ENCODE measurements at regions not wholly inside any gene's neighbourhood (a gene's known extent, or its start where the extent isn't known, plus 50 kb on each side); places are given as distances from the start of the nearest gene placed in this dataset.

- in situ Hi-C loops (cut with MboI; ENCODE audit: low pct_unique_long_range_greater_than_20kb, low sequenced_read_pairs, unreplicated experiment): no loop called here
- DNase-seq (ENCODE audit: low spot score): no peak
- TF ChIP-seq CTCF (IDR thresholded peaks at IDR 0.05; ENCODE audit: extremely low read depth, insufficient read depth, missing control alignments): no peak
Observed at GRCh38 chr12:30110958-30111586, 327.3 kb upstream of the TMTC1 start.

GRCh38 chr12:30110498-30110897 lies 326.8 kb upstream of the TMTC1 start:
- in situ Hi-C loops (cut with MboI; ENCODE audit: low pct_unique_long_range_greater_than_20kb, low sequenced_read_pairs, unreplicated experiment): no loop called here
- no peak for DNase-seq (ENCODE audit: low spot score)
- TF ChIP-seq CTCF (IDR thresholded peaks at IDR 0.05; ENCODE audit: extremely low read depth, insufficient read depth, missing control alignments): no peak

GRCh38 chr12:30108666-30109065 lies 324.9 kb upstream of the TMTC1 start:
- no peak for TF ChIP-seq CTCF (IDR thresholded peaks at IDR 0.05; ENCODE audit: extremely low read depth, insufficient read depth, missing control alignments)
- no peak for DNase-seq (ENCODE audit: low spot score)
- in situ Hi-C loops (cut with MboI; ENCODE audit: low pct_unique_long_range_greater_than_20kb, low sequenced_read_pairs, unreplicated experiment): no loop called here

GRCh38 chr12:30106204-30106965 lies 322.6 kb upstream of the TMTC1 start:
- DNase-seq (ENCODE audit: low spot score): no peak
- TF ChIP-seq CTCF (IDR thresholded peaks at IDR 0.05; ENCODE audit: extremely low read depth, insufficient read depth, missing control alignments): no peak
- in situ Hi-C loops (cut with MboI; ENCODE audit: low pct_unique_long_range_greater_than_20kb, low sequenced_read_pairs, unreplicated experiment): no loop called here

- no peak for TF ChIP-seq CTCF (IDR thresholded peaks at IDR 0.05; ENCODE audit: extremely low read depth, insufficient read depth, missing control alignments)
- in situ Hi-C loops (cut with MboI; ENCODE audit: low pct_unique_long_range_greater_than_20kb, low sequenced_read_pairs, unreplicated experiment): no loop called here
- no peak for DNase-seq (ENCODE audit: low spot score)
Observed at GRCh38 chr12:30105505-30105904, 321.8 kb upstream of the TMTC1 start.

- in situ Hi-C loops (cut with MboI; ENCODE audit: low pct_unique_long_range_greater_than_20kb, low sequenced_read_pairs, unreplicated experiment): no loop called here
- DNase-seq (ENCODE audit: low spot score): no peak
- no peak for TF ChIP-seq CTCF (IDR thresholded peaks at IDR 0.05; ENCODE audit: extremely low read depth, insufficient read depth, missing control alignments)
Observed at GRCh38 chr12:30104971-30105370, 321.2 kb upstream of the TMTC1 start.

Measured in GM13977 (cell line).